Stimulated activated CD8-positive, alpha-beta memory T cell treated with anti-CD3 and anti-CD28 coated beads, Interleukin-15, amount 100 ng/mL, for 48 hours (primary cell): ENCODE measurements at regions not wholly inside any gene's neighbourhood (a gene's known extent, or its start where the extent isn't known, plus 50 kb on each side); places are given as distances from the start of the nearest gene placed in this dataset.
A peak's percentile ranks its signal among the peaks of the same experiment; 100 is the strongest.

ENCODE experiments used
- DNase-seq, 2 donors: peaks; one replicate each; pipeline ENCODE4 v3.0.0-alpha.2; 2020; ENCODE audit warnings: low read depth in 2 of 2

DNA sequence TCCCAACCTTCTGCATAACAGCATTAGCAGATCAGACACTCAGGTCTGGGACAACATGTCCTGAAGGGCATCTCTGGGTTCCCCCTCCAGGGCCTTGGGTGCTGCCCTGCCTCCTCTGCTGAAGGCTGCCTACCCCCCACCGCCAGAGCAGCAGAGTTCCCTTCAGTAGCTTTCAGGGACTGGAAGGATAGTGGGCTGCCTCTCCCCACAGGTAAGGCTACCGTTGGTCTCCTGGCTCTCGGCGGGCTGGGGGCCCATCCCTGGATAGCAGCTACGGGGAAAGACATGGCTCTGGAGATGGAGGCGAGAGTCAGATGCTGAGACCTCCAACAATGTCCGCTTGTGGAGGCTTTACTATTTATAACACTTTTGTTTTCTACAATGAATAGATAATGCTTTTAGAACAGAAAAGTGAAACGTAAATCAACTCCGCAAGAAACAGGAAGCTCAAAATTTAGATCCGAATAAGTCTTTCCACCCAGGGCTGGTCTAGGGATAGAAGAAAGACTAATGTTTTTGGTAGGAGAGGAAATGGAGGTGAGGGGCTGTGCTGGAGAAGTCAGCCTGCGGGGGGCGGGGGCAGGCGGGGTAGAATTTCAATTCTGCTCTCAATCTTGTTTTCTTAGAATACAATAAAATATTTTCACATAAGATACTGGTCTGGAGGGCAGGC lies 58.4 kb downstream of the ARL4C start:
- DNase-seq = no peak

DNA sequence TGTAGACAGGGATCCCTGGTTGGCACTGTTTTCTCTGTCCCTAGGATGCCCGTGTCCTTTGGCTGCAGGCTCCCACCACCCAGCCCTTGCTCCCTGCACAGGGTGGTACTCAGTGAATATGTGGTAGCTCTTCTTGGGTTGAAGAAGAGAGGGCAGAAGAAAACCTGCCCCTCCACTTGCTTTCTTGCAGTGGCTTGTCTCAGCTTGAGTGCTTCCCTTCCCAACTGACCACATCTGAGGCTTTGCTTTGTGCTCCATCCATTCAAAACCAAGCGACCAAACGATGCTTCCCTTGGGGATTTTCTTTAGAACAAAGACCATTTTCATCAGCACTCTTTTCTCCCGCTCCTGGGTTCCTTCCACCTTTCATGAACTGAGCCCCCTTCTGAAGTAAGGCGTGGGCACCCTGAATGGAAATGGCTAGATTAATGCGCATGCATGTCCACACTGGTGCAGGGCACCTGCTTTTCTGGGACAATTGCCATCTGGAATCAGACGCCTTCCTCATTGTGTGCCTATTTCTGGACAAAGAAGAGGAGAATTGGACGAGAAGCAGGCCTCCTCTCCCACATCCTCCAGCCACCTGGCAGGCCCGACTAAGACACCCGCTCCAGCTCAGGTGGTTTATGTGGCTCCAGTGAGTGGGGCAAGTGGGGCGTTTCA lies 59.1 kb downstream of the ARL4C start:
- DNase-seq = no peak

DNA sequence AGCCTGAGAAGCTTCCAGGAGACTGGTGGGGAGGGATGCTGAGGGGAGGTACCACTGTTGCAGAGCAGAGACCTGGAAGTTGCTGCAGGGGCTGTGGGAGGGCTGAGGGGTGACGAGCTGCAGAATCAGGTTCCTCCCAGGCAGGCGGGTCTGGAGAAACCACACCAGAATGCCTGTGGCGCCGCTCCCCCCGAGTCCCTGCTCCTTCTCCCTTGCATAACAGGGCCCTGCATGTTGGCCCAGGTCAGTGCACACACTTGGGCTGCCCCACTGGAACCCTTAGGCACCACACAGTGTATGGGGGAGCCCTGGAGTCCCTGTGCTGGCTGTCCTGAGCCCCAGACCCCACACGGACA lies 60.4 kb downstream of the ARL4C start:
- no peak for DNase-seq

DNA sequence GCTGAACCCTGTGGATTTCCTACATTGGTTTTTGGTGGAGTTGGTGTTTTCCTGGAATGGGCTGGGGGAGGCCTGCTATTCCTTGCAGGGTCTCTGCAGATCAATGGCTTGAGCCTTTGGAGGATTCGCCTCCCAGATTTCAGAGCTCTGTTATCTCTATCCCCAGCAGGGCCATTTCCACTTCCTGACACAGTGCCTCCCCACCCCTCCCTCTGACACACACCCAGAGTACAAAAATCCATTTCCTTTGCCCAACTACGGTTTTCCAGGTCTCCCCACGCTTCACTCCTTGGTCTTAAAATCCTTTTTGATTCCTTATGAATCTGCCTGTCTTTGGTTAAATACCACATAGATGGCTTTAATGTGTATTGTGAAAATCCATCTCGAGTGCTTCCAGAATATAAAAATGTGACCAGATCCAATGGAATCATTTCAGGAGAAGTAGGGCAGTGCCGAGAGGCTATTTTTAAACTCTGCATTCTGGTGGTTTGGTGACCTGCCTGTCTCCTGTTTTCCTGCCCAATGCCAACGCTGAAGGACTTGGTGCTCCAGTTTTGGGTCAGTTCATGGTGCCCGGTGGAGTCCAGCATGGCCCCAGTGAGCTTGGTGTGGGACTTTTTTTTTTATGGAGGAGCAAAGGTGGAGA lies 60.9 kb downstream of the ARL4C start:
- no peak for DNase-seq

DNA sequence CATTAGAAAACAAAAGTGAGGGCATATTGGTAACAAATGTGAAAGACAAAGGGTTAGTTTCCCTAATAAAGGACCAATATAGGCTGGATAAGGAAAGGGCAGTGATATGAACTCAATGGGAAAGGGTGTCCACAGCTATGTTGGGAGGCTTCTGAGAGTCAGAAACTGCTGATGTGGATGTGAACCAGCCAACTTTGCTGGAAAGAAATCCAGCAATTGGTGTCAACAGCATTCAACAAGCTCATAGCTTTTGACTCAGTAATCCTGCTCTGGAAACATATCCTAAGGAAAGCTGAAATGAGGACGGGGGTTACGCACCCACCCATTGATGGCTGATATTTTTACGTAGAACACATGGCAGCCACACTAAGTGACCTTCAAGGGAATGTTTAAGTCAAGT lies 63.7 kb downstream of the ARL4C start:
- no peak for DNase-seq

DNA sequence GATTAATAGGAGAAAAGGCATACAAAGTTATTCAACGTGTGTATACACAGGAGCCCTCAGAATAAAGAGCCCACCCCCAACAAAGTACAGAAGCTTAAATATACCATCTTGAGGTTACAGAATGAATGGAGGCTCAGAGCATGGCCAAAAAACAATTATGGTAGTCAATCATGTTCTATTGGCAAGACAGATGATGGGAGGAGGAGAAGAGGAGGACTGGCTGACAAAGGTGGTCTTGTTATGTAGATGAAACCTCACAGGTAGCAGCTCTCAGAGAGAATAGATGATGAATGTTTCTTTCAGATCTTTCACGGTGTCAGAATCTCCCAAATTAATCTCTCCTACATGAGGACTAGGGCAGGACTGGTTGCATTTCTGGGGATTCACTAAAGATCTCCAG lies 66.0 kb downstream of the ARL4C start:
- no peak for DNase-seq

DNA sequence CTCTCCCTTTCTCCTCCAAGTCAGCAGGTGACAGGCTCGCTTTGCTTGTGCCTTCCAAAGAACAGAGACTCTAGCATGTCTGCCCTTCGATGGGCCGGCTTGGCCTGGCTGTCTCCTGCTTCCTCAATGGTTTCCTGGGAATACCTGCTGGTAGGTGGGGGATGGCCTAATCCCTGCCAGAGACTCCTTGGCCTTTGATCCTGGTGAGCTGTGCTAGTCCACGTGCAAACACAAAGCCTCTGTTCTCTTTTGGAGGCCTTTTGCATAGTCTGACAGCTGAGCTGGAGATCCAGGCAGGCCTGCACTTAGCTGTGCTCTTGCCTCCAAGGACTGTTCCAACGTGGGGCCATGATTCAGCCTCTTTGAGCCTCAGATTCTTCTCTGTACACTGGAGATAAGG lies 67.6 kb downstream of the ARL4C start:
- no peak for DNase-seq

DNA sequence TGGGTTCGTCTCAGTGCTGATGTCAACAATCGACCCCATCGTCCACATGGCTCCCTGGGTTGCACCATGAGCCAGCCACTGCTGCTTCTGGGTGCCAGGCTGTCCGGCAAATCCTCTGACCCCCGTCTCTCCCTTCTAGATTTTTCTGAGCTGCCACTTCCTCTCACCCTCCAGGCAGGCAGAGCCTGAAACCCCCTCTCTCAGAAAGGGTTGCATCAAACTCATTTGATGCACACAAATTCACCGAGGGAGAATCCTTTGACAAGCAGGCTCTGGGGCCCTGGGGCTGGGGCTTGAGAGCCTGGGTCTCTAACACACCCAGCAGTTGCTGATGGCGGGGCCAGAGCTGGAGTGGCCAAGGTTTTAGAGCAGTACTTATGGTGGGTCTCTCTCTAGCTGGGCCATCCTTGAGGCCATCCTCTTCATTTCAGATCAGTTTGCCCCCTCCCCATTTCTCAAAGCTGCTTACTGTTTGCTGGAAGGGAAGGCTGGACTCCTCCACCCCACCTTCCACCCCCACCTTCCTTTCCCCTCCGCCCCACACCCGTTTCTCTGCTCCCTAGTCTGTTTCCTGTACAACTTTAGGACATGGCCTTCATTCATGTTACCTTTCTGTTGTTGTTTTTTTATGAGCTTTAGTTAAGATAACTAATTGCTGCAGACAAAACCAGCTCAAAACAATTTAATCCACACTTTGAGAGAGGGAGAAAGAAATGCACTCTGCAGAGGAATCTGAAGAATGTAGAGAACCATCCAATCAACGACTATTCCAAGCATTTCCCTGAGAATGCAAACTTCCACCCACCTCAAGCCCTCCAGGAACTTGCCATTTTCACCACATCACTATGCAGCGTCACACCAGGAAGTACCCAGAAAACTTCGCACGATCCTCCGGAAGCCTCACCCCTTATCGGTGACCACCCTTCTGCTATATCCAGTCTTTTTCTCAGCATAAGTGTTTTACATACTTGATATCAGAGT lies 69.5 kb downstream of the ARL4C start:
- DNase-seq = no peak

DNA sequence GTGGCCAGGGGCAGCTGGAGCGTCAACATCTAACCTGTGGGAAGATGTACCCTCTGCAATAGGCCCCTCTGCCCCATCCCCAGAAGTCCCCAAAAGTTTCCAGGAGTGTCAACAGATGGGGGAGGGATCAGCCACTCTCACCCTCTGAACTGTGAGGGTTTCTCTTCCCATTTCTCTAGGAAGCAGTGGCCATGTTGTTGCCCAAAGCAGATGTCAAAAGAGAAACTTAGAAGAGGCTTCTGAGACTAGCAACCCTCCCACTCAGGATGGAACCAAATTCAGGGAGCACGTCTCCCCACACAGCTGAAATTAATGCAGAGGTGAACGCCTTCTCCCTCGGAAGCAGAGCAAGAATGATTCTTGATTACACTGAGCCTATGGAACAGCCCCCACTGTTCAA lies 70.3 kb downstream of the ARL4C start:
- no peak for DNase-seq

DNA sequence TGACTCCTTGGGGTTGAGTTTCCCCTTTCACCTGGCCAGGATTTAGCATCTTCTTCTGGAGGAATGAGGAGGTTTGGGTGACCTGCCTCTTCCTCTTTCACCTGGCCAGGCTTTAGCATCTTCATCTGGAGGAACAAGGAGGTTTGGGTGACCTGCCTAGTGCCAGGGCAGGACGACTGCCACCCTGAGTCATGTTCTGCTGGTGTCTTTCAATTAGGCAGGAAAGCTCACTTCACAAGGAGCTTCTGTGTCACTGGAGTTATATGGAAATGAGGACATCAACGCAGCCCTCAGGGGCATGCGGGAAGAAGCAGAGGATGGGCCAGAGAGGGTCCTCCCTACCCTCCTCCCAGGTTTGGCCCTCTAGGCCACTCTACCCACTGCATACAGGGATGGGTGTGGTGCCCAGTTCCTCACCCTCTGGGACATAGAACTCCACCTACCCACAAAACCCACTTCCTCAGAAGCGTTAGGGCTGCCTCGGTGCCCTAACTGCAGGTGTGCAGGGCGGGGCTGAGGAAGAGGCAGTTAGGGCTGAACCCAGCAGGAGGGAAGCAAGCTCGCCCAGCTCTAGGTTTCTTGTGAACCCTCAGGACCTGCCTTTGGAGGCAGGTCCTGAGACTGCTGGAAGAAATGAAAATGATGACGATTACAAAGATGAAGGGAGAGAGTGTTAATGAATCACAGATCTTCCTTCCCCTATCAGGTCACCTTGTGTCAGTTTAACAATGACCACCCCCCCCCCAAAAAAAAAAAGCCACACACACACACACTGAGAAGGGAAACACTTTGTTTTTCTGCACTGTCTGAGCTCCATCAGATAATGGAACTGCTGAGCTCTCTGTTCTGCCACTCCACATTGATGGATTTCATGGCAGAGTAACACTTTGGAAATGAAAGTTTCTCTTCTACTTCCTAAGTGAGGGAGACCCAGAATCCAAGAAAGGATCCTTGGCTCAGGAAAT lies 71.0 kb downstream of the ARL4C start:
- no peak for DNase-seq

DNA sequence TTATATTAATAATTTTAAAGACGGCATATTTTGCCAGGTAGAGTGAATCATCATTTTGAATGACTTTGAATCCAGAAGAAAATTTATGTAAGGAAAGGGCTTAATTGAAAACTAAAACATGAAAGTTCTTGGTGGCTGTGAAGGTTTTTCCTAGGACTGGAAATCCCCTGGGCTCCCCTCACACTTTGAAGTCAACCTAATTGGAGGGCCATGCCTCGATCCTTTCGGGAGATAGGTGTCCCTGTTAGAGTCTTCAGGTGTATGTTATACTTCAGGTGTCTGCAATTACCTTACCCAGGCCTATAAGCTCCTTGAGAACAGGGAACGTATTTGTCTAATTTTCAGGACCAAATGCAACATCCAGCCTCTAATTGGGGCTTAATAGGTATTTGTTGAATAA lies 73.0 kb downstream of the ARL4C start:
- DNase-seq = no peak

DNA sequence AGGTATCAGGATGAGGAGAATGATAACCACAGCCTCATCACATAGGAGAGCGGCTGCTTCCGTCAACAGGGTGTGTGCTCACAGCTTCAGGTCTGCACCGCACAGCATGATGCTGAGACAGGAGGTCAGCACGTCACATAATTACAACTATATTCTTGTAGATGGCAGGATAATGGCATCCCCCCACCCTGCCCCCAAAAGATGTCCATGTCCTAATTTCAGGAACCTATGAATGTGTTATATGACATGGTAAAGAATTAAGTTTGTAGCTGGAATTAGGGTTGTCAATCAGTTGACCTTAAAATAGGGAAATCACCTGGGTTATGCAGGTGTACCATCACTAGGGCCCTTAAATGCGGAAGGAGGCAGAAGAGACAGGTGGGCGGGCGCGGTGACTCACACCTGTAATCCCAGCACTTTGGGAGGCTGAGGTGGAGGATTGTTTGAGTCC lies 73.9 kb downstream of the ARL4C start:
- peak; percentile 39 to 50 for DNase-seq

DNA sequence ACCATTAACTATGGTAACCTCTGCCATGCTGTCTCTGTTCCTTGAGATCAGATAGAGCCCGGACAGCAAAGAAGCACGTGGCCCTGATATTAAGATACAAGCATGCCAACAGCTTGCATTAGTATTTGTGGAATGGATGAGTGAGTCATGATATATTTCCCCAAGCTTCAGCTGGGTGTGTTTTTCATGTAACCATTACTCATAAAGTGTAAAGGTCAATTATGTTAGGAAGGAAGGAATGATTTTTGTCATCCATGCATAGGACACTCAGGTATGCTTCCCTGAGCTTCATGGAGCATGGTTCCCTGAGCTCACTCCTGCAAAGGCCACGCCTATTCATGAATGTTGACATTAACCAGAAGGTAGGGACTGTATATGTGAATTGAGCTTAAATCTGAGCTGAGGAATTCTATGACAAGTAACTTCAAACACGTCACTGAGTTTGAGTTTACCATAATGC lies 74.6 kb downstream of the ARL4C start:
- no peak for DNase-seq

DNA sequence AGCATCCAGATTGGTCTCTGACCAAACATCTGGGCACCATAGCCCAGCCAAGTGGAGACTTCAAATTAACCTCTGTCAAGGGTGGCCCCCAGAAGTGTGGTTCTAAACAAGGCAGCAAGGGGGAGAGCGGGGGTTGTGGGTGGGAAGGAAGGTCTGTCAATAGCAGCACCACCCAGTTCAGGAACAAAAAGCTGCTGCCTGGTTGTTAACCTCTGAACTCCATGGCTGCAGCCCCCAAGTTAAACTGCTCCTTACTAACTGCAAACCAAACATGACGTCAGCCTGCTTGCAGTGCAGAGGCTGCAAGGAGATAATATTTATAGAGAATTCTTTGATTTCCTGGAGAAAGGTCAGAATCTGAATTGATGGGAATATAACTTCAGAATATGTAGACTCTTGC lies 76.5 kb downstream of the ARL4C start:
- no peak for DNase-seq

DNA sequence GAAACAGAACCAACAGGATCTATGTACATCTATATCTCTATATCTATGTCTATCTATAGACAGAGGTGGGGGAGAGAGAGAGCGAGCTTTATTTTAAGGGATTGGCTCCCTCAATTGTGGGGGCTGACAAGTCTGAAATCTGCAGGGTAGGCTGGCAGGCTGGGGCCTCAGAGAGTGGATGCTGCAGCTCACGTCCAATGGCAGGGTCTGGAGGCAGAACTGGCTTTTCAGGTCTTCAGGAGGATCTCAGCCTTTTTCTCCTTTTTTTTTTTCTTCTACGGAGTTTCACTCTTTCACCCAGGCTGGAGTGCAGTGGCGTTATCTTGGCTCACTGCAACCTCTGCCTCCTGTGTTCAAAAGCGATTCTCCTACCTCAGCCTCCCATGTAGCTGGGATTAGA lies 77.2 kb downstream of the ARL4C start:
- no peak for DNase-seq

DNA sequence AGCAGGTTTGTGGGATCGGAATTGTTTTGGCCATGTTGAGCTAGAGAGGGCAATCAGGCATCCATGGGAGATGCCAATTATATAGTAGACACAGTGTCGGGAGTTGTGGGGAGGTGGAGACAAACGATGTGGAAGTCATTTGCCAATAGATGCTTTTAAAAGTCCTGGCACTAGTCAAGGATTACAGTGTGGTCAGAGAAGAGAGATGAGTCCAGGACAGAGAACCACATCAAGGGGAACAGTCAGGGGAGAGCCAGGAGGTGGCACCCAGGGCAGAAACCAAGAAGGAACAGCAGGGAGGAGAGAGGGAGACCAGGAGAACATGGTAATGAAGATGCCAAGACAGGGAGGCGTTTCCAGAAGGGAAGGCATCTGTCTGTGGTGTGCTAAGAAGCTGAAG lies 81.2 kb downstream of the ARL4C start:
- DNase-seq = no peak

DNA sequence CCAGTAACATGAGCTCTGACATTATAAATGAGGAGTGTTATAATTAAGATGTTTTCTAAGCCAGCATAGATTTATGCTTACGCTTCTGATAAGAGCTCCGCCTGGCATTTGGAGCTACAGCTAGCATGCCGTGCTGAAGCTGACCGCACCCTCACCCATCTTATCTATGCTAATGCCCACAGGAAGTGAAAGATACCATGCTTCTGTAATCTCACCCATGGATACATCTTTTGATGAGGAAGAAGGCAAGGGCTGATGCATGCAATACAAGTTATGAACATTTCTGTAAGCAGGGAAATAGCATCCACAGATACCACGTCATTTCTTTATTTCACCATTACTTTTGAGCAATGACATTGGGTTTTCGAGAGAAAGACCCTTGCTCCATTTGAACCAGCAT lies 82.3 kb downstream of the ARL4C start:
- no peak for DNase-seq

DNA sequence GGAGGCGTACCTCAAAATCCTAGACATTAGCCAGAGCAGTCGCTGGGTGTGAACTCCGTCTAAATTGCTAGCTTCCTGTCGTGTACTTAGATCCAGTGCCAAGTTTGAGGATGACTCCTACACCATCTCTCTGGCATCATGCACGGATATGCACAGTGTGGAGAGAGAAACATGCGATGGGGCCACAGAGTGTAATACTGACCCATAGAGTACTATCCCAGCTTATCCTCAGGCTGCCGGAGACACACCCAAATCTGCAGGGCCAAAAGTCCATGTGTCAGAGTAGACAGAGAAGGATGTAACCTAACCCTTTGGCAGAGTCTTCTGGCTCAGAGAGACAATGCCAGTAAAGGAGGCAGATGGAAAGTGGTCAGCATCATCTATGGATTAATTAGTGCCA lies 84.2 kb downstream of the ARL4C start:
- no peak for DNase-seq

DNA sequence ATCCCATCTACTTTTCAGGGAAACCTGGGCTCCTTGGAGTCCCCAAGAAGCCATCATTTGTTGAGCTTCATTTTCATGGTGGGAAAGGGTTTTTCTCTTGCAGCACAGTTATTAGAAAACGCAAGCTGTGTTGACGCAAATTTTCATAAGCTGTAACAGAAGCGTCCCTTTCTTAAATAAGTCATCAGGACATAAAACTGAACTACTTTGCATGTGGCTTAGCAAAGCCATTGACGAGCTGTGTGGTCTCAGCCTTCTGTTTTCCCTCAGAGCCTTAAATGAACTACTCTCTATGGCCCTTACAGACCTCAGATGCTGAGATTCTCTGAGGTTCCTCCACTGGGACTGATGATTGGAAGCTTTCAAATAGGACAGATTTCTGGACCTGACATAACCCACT lies 85.1 kb downstream of the ARL4C start:
- no peak for DNase-seq

DNA sequence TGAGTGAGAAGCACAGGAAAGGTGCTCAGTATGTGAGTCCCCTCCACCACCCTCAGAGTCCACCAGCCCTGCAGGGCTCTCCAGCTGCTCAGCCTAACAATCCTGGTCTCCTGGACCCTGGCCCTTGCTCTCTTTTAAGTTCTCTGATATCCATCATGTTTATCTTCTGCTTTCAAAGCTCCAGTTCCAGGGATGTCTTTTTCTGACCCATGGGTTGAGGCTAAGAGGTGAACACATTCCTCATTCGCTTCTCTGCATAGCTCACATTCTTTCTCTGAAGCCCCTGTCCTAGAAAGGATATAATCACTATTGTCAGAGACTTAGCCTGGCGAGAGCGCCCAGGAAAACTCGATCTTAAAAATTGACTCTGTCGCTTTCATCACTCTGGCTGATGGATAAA lies 86.4 kb downstream of the ARL4C start:
- DNase-seq = no peak

DNA sequence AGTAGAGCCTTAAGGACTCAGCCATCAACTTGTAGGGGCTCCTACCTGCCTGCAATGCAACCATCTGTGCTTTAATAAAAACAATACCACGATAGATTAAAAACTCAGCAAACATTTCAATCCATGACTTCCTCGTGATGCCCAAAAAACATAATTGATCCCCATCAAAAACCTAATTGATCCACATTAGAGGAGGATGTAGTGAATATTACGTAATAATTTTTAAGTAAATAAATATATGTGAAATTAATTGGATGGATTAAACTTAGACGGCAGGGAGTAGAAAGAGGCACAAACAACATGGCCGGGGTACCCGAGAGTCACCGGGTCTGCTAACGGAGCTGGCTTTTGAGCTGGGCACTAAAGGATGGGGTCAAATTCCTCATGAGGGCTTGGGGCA lies 87.3 kb downstream of the ARL4C start:
- DNase-seq = no peak
